ENCODE measurements at regions not wholly inside any gene's neighbourhood (a gene's known extent, or its start where the extent isn't known, plus 50 kb on each side); places are given as distances from the start of the nearest gene placed in this dataset.

GRCh38 chr9:30851600-30851999, 1532.8 kb upstream of the ACO1 start:
- peaks cover 3% of the 10 kb centered on the region in 2 experiments for H3K9me3 ChIP-seq (ENCODE audit: insufficient read depth in 2 of 2, low read depth in 1 of 2, low read length in 1 of 2)
- H3K36me3 ChIP-seq (ENCODE audit: control insufficient read depth in 2 of 4, insufficient read depth in 4 of 4, low read length in 3 of 4): no peaks in the 10 kb centered on the region; a peak in 1 of 8 replicates
- H3K9ac ChIP-seq (replicated peaks in 1 of 4; ENCODE audit: extremely low read depth in 1 of 4, low read depth in 3 of 4, low read length in 3 of 4): no peak overlapping the region
- FAIRE-seq (no peak), DNase-seq (ENCODE audit: low read depth in 1 of 2, low spot score in 2 of 2) (no peak)
- no peak overlapping the region for H3K56ac ChIP-seq (replicated peaks; ENCODE audit: insufficient read length, low read depth, low read length)
- no peaks in the 10 kb centered on the region for H3K79me1 ChIP-seq (ENCODE audit: low read depth, low read length)
- H3K4me1 ChIP-seq (replicated peaks in 1 of 4; ENCODE audit: control insufficient read depth in 3 of 4, insufficient read depth in 4 of 4, low read length in 3 of 4): peaks cover 0 to 3% (median 2%) of the 10 kb centered on the region in 4 experiments; a peak in 3 of 7 replicates
- no peak overlapping the region for H2BK5ac ChIP-seq (ENCODE audit: low read depth, low read length)
- H3K23ac ChIP-seq (ENCODE audit: insufficient read length): no peak overlapping the region
- no peak overlapping the region for H3K4ac ChIP-seq (replicated peaks; ENCODE audit: insufficient read length, low read depth, low read length)
- no peak overlapping the region for H4K8ac ChIP-seq (ENCODE audit: extremely low read depth, insufficient read depth, low read length)
- no peak overlapping the region for H3K4me3 ChIP-seq (ENCODE audit: extremely low read depth in 1 of 4, insufficient read depth in 2 of 4, low read depth in 3 of 4, low read length in 4 of 4)
- H3K27ac ChIP-seq (ENCODE audit: low read depth, low read length): no peak overlapping the region
- H3K79me2 ChIP-seq (ENCODE audit: control insufficient read depth in 1 of 2, insufficient read depth in 2 of 2, low read length in 2 of 2): no peaks in the 10 kb centered on the region
- H3K18ac ChIP-seq (ENCODE audit: extremely low read depth, low read length): no peak overlapping the region
- no peak overlapping the region for H3K14ac ChIP-seq (ENCODE audit: insufficient read length)
- 0 out of 2 replicates have a peak overlapping the region, but pooled peaks have one; percentile 46 for H2AFZ ChIP-seq (ENCODE audit: low read length)
- ChIA-PET CTCF (ENCODE audit: partially characterized antibody) (interaction anchor here (0.7 kb wide), 1 partner anchor 541 kb away, joined by 3 read pairs; no protein-coding TSS in a partner anchor), POLR2A (ENCODE audit: partially characterized antibody) (no interaction called here)
- no peak overlapping the region for H4K91ac ChIP-seq (replicated peaks; ENCODE audit: insufficient read length, low read length)
- no peaks in the 10 kb centered on the region for H4K20me1 ChIP-seq (replicated peaks in 1 of 2; ENCODE audit: control insufficient read depth in 1 of 2, insufficient read depth in 2 of 2, low read length in 2 of 2)
- no peak overlapping the region for H3K4me2 ChIP-seq (ENCODE audit: insufficient read depth in 1 of 2, low read depth in 2 of 2, low read length in 2 of 2)
- H2BK12ac ChIP-seq (ENCODE audit: low read depth, low read length): no peak overlapping the region
- H3K27me3 ChIP-seq (replicated peaks in 1 of 4; ENCODE audit: control insufficient read depth in 3 of 4, extremely low read depth in 1 of 4, insufficient read depth in 3 of 4, low read length in 3 of 4): no peaks in the 10 kb centered on the region
- H2AK5ac ChIP-seq (ENCODE audit: low read depth, low read length): no peak overlapping the region
- H2BK20ac ChIP-seq (ENCODE audit: low read length): no peak overlapping the region
- no peak overlapping the region for H2BK15ac ChIP-seq (ENCODE audit: low read length)
- H4K5ac ChIP-seq (ENCODE audit: insufficient read length, low read depth, low read length): no peak overlapping the region
- no peak overlapping the region for H2BK120ac ChIP-seq (replicated peaks; ENCODE audit: low read depth, low read length)
- no peaks in the 10 kb centered on the region for H3K23me2 ChIP-seq (ENCODE audit: low read depth, low read length)
- TF ChIP-seq JUND (IDR thresholded peaks at IDR 0.05; ENCODE audit: low read length): no peak
- TF ChIP-seq, protein P1, sequence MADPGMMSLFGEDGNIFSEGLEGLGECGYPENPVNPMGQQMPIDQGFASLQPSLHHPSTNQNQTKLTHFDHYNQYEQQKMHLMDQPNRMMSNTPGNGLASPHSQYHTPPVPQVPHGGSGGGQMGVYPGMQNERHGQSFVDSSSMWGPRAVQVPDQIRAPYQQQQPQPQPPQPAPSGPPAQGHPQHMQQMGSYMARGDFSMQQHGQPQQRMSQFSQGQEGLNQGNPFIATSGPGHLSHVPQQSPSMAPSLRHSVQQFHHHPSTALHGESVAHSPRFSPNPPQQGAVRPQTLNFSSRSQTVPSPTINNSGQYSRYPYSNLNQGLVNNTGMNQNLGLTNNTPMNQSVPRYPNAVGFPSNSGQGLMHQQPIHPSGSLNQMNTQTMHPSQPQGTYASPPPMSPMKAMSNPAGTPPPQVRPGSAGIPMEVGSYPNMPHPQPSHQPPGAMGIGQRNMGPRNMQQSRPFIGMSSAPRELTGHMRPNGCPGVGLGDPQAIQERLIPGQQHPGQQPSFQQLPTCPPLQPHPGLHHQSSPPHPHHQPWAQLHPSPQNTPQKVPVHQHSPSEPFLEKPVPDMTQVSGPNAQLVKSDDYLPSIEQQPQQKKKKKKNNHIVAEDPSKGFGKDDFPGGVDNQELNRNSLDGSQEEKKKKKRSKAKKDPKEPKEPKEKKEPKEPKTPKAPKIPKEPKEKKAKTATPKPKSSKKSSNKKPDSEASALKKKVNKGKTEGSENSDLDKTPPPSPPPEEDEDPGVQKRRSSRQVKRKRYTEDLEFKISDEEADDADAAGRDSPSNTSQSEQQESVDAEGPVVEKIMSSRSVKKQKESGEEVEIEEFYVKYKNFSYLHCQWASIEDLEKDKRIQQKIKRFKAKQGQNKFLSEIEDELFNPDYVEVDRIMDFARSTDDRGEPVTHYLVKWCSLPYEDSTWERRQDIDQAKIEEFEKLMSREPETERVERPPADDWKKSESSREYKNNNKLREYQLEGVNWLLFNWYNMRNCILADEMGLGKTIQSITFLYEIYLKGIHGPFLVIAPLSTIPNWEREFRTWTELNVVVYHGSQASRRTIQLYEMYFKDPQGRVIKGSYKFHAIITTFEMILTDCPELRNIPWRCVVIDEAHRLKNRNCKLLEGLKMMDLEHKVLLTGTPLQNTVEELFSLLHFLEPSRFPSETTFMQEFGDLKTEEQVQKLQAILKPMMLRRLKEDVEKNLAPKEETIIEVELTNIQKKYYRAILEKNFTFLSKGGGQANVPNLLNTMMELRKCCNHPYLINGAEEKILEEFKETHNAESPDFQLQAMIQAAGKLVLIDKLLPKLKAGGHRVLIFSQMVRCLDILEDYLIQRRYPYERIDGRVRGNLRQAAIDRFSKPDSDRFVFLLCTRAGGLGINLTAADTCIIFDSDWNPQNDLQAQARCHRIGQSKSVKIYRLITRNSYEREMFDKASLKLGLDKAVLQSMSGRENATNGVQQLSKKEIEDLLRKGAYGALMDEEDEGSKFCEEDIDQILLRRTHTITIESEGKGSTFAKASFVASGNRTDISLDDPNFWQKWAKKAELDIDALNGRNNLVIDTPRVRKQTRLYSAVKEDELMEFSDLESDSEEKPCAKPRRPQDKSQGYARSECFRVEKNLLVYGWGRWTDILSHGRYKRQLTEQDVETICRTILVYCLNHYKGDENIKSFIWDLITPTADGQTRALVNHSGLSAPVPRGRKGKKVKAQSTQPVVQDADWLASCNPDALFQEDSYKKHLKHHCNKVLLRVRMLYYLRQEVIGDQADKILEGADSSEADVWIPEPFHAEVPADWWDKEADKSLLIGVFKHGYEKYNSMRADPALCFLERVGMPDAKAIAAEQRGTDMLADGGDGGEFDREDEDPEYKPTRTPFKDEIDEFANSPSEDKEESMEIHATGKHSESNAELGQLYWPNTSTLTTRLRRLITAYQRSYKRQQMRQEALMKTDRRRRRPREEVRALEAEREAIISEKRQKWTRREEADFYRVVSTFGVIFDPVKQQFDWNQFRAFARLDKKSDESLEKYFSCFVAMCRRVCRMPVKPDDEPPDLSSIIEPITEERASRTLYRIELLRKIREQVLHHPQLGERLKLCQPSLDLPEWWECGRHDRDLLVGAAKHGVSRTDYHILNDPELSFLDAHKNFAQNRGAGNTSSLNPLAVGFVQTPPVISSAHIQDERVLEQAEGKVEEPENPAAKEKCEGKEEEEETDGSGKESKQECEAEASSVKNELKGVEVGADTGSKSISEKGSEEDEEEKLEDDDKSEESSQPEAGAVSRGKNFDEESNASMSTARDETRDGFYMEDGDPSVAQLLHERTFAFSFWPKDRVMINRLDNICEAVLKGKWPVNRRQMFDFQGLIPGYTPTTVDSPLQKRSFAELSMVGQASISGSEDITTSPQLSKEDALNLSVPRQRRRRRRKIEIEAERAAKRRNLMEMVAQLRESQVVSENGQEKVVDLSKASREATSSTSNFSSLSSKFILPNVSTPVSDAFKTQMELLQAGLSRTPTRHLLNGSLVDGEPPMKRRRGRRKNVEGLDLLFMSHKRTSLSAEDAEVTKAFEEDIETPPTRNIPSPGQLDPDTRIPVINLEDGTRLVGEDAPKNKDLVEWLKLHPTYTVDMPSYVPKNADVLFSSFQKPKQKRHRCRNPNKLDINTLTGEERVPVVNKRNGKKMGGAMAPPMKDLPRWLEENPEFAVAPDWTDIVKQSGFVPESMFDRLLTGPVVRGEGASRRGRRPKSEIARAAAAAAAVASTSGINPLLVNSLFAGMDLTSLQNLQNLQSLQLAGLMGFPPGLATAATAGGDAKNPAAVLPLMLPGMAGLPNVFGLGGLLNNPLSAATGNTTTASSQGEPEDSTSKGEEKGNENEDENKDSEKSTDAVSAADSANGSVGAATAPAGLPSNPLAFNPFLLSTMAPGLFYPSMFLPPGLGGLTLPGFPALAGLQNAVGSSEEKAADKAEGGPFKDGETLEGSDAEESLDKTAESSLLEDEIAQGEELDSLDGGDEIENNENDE (IDR thresholded peaks at IDR 0.05; ENCODE audit: insufficient replicate concordance, low read length): peak; percentile 37
